ENCODE measurements at regions not wholly inside any gene's neighbourhood (a gene's known extent, or its start where the extent isn't known, plus 50 kb on each side); places are given as distances from the start of the nearest gene placed in this dataset.

DNA sequence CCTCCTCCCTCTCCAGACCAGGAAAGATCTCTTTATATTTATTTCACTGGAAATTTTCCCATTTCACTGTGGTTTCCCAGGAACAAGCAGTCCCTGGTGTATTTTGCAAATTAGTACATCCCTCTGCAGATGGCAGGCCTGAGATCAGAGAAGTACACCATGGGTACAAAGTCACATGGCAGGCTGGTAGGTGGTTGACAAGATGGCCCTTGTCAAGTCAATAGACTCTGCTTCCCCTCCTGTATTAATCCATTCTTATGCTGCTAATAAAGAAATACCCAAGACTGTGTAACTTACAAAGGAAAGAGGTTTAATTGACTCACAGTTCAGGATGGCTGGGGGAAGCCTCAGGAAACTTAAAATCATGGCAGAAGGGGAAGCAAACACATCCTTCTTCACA is 51.6 kb upstream of the KSR1 start:
- H3K4me3 ChIP-seq (ENCODE audit: low read length) = no peak overlapping the region
- no peak for DNase-seq (ENCODE audit: low read depth)
- no peak for TF ChIP-seq CTCF (IDR thresholded peaks at IDR 0.05; ENCODE audit: insufficient read depth, low read depth, low read length, missing control alignments)

Measured in epithelial cell of esophagus (primary cell).